Pancreas (tissue), 10 donors: ENCODE measurements at regions not wholly inside any gene's neighbourhood (a gene's known extent, or its start where the extent isn't known, plus 50 kb on each side); places are given as distances from the start of the nearest gene placed in this dataset.

Experiments
- ATAC-seq, 4 donors: fragments of 200-7000 bp; cut with Tn5 transposase; one replicate each; pipeline versions ENCODE4 v1.8.0 to v1.9.1; 2020; ENCODE audit warnings: mild to moderate bottlenecking in 4 of 4, moderate library complexity in 4 of 4
- DNase-seq, 6 donors: peaks; one replicate each; pipeline ENCODE4 v3.0.0-alpha.2; 2020
- FAIRE-seq: peaks from 2 replicates; lab custom pipeline; 2012; peaks lifted over from hg19 to GRCh38; lab: Jason Lieb, UNC
- H3K27ac ChIP-seq, 4 donors: fragments of 200-600 bp; sonication (generic); 1 replicate in 3 of 4; 2 replicates in 1 of 4; pipeline versions ENCODE4 v1.5.0 to v1.8.0; 2020
- H3K27me3 ChIP-seq, 4 donors: fragments of 200-600 bp; one replicate each; pipeline ENCODE4 v1.8.0; 2021
- H3K36me3 ChIP-seq, 3 donors: fragments of 200-600 bp; sonication (generic) in 1 of 3; one replicate each; pipeline versions ENCODE4 v1.5.0 to v1.8.0; 2020 to 2021
- H3K4me1 ChIP-seq, 3 donors: fragments of 200-600 bp; one replicate each; pipeline ENCODE4 v1.8.0; 2021
- H3K4me3 ChIP-seq, 4 donors: fragments of 200-600 bp; sonication (generic) in 2 of 4; one replicate each; pipeline versions ENCODE4 v1.5.0 to v1.8.0; 2020 to 2021
- H3K9me3 ChIP-seq, 4 donors: fragments of 200-600 bp; one replicate each; pipeline ENCODE4 v1.8.0; 2021
- WGBS, 2 donors: extraction: QIAGEN DNeasy Blood & Tissue Kit; methylation state at CpG; one replicate each; pipeline ENCODE4 v1.1.7; 2013; 5-methylcytosine and 5-hydroxymethylcytosine counted together
- intact Hi-C, 3 donors: fragments of 100-400 bp; cut with DNase I; formaldehyde crosslinking; loops; one replicate each; pipeline versions ENCODE4 v1.11.1 to v1.14.2; 2022
- TF ChIP-seq, protein P1 (sequence below), 4 donors: fragments of 200-600 bp; sonication (generic) in 3 of 4; IDR thresholded peaks; one replicate each; pipeline versions ENCODE4 v1.5.0 to v1.8.0; 2021; ENCODE audit warnings: antibody characterized with exemption in 4 of 4
- donor health status: healthy with polysubstance abuse.
- donor health status: DM: no; HTN: no; CAD: no; lungs with moderate emphysema.
- donor health status: DM: no; HTN: no; CAD: no.
- donor health status: control.
- donor health status: control.
- donor health status: Bipolar disorder and iron deficiency.
- donor health status: DM: yes; HTN: yes; CAD: no.
- donor health status: DM: no; HTN: no; CAD: no.
- donor health status: DM: no; HTN: no; CAD: no.
- donor health status: DM: yes; HTN: yes; CAD: no.

DNA sequence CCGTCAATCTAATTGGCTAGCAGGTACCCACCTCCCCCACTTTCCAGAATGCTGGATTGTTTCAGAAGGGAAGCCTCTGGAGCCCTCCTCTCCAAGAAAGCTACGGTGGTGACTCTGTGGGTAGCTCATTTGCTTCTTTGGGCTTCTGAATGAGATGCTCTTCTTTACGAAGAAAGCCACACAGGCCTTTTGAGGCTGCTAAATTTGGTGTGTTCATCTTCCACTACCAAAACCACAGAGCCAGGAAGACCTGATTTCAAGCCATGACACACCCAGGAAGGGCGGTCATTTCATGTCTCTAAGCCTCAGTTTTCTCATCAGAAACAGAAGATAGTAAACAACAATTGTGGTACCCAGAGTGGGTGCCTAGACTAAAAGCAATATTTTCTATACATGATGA is 901.2 kb downstream of the KCNMA1 start:
- H3K4me1 ChIP-seq, result no peaks in the 10 kb centered on the region
- H3K9me3 ChIP-seq, result no peaks in the 10 kb centered on the region
- no peak overlapping the region for H3K27ac ChIP-seq
- ATAC-seq (no peak), DNase-seq (no peak), FAIRE-seq (no peak)
- H3K27me3 ChIP-seq, result no peaks in the 10 kb centered on the region
- H3K36me3 ChIP-seq, result no peaks in the 10 kb centered on the region
- intact Hi-C loops, result no loop called here
- WGBS, 2 donors, result 74 to 75% methylated on average over 4 of the region's 4 CpGs
- no peak overlapping the region for H3K4me3 ChIP-seq
- TF ChIP-seq, protein P1, sequence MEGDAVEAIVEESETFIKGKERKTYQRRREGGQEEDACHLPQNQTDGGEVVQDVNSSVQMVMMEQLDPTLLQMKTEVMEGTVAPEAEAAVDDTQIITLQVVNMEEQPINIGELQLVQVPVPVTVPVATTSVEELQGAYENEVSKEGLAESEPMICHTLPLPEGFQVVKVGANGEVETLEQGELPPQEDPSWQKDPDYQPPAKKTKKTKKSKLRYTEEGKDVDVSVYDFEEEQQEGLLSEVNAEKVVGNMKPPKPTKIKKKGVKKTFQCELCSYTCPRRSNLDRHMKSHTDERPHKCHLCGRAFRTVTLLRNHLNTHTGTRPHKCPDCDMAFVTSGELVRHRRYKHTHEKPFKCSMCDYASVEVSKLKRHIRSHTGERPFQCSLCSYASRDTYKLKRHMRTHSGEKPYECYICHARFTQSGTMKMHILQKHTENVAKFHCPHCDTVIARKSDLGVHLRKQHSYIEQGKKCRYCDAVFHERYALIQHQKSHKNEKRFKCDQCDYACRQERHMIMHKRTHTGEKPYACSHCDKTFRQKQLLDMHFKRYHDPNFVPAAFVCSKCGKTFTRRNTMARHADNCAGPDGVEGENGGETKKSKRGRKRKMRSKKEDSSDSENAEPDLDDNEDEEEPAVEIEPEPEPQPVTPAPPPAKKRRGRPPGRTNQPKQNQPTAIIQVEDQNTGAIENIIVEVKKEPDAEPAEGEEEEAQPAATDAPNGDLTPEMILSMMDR (IDR thresholded peaks at IDR 0.05), result no peak

GRCh38 chr10:76735866-76736265 is 901.7 kb downstream of the KCNMA1 start:
- no peak overlapping the region for H3K4me3 ChIP-seq
- H3K27me3 ChIP-seq, result no peaks in the 10 kb centered on the region
- ATAC-seq (no peak), DNase-seq (no peak), FAIRE-seq (no peak)
- H3K27ac ChIP-seq, result no peak overlapping the region
- no peaks in the 10 kb centered on the region for H3K4me1 ChIP-seq
- WGBS, 2 donors, result 68 to 74% methylated on average over 2 of the region's 2 CpGs
- intact Hi-C loops, result no loop called here
- no peaks in the 10 kb centered on the region for H3K9me3 ChIP-seq
- no peaks in the 10 kb centered on the region for H3K36me3 ChIP-seq
- TF ChIP-seq, protein P1 (IDR thresholded peaks at IDR 0.05), result no peak

GRCh38 chr10:76733441-76733936 is 904.1 kb downstream of the KCNMA1 start:
- WGBS, 2 donors, result 79 to 82% methylated on average over 5 of the region's 5 CpGs
- H3K36me3 ChIP-seq, result no peaks in the 10 kb centered on the region

GRCh38 chr10:76732306-76732705 is 905.3 kb downstream of the KCNMA1 start:
- no peak for FAIRE-seq
- intact Hi-C loops, result no loop called here
- no peaks in the 10 kb centered on the region for H3K9me3 ChIP-seq
- DNase-seq, result no peak
- no peaks in the 10 kb centered on the region for H3K27me3 ChIP-seq
- no peak for ATAC-seq
- H3K4me1 ChIP-seq, result no peaks in the 10 kb centered on the region
- no peaks in the 10 kb centered on the region for H3K36me3 ChIP-seq
- H3K4me3 ChIP-seq, result no peak overlapping the region
- WGBS, 2 donors, result 67 to 93% methylated on average over 3 of the region's 3 CpGs
- TF ChIP-seq, protein P1 (IDR thresholded peaks at IDR 0.05), result no peak
- H3K27ac ChIP-seq, result no peak overlapping the region

More at GRCh38 chr10:76733441-76733936, 904.1 kb downstream of the KCNMA1 start:
- intact Hi-C loops, result no loop called here
- no peak overlapping the region for H3K27ac ChIP-seq
- ATAC-seq (no peak), FAIRE-seq (no peak), DNase-seq (no peak)
- H3K4me3 ChIP-seq, result no peak overlapping the region
- TF ChIP-seq, protein P1 (IDR thresholded peaks at IDR 0.05), result no peak
- no peaks in the 10 kb centered on the region for H3K9me3 ChIP-seq
- H3K4me1 ChIP-seq, result no peaks in the 10 kb centered on the region
- H3K27me3 ChIP-seq, result no peaks in the 10 kb centered on the region

DNA sequence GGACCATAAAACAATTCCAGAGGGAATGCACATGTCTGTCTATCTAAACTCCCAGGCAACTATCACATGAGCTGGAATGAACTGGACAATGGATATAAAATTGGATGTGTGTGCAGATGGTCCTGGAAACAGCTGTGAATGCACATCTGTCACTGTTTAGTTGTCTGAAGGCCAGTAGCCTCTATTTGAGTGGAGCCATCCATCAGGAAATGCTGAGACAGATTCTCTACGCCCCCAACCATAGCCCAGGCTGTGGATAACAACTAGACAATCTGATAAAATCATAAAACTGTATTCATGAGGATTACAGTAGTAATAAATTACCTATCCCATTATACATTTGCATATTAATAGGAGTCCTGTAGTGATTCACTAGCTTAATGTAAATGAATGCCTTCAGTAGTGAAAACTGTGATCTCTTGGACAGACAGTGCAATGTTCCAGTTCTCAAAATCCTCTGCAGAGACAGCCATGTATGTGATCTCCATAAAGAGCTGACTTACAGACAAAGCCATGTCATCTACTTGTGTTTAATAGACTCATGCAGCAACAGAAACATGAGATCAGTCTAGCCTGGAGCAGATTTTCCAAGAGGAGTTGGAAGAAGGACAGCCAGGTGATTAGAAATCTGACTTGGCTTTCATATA is 907.6 kb downstream of the KCNMA1 start:
- ATAC-seq, result no peak
- TF ChIP-seq, protein P1 (IDR thresholded peaks at IDR 0.05), result no peak
- Histone ChIP-seq H3K36me3 (no peaks in the 10 kb centered on the region), H3K9me3 (no peaks in the 10 kb centered on the region), H3K27ac (no peak overlapping the region), H3K4me3 (no peak overlapping the region), H3K4me1 (no peaks in the 10 kb centered on the region), H3K27me3 (no peaks in the 10 kb centered on the region)
- 53 to 67% methylated on average over 1 of the region's 1 CpG for WGBS, 2 donors
- no peak for DNase-seq
- no peak for FAIRE-seq
- intact Hi-C loops, result no loop called here
